Neuronal stem cell (in vitro differentiated cells): ENCODE measurements at regions not wholly inside any gene's neighbourhood (a gene's known extent, or its start where the extent isn't known, plus 50 kb on each side); places are given as distances from the start of the nearest gene placed in this dataset.
"Not testable (repeated sequence)": the region's sequence is repeated elsewhere in the genome, so short reads cannot be mapped to it uniquely, and the experiment has no call there.

Experiments used
- DNase-seq: peaks from one replicate; pipeline ENCODE4 v3.0.0-alpha.2; 2013; ENCODE audit warnings: low spot score
- H2AFZ ChIP-seq: one replicate; pipeline ENCODE4 v1.6.1; 2013; ENCODE audit warnings: mild to moderate bottlenecking, low read length, inconsistent platforms
- H2AK5ac ChIP-seq: 2 replicates; pipeline ENCODE4 v1.6.1; 2013; ENCODE audit warnings: low read depth, mild to moderate bottlenecking, inconsistent platforms, low read length, moderate library complexity, mixed read lengths
- H2BK120ac ChIP-seq: 2 replicates; pipeline ENCODE4 v1.6.1; 2013; ENCODE audit warnings: low read depth, mild to moderate bottlenecking, inconsistent platforms, low read length, moderate library complexity, mixed read lengths
- H2BK12ac ChIP-seq: one replicate; pipeline ENCODE4 v1.6.1; 2013; ENCODE audit warnings: low read length, inconsistent platforms
- H2BK15ac ChIP-seq: 2 replicates; pipeline ENCODE4 v1.6.1; 2013; ENCODE audit warnings: mild to moderate bottlenecking, low read length, inconsistent platforms, mixed read lengths
- H2BK5ac ChIP-seq: one replicate; pipeline ENCODE4 v1.6.1; 2013; ENCODE audit warnings: inconsistent platforms, mild to moderate bottlenecking, low read length, moderate library complexity
- H3K14ac ChIP-seq: one replicate; pipeline ENCODE4 v1.6.1; 2013; ENCODE audit warnings: low read length, inconsistent platforms
- H3K18ac ChIP-seq: 2 replicates; pipeline ENCODE4 v1.6.1; 2013; ENCODE audit warnings: low read length, inconsistent platforms
- H3K23ac ChIP-seq: 2 replicates; pipeline ENCODE4 v1.6.1; 2013; ENCODE audit warnings: low read depth, mild to moderate bottlenecking, mixed read lengths, low read length, inconsistent platforms; ENCODE audit not compliant: poor library complexity
- H3K27ac ChIP-seq: replicated peaks from 3 replicates; pipeline ENCODE4 v1.5.1; 2013; ENCODE audit warnings: low read length, inconsistent platforms
- H3K27me3 ChIP-seq, 3 experiments: 2 replicates each; pipeline ENCODE4 v1.6.1; 2013; ENCODE audit warnings: low read length in 3 of 3, mild to moderate bottlenecking in 2 of 3, inconsistent platforms in 1 of 3, low read depth in 1 of 3, mixed read lengths in 1 of 3, moderate library complexity in 1 of 3; ENCODE audit not compliant: control insufficient read depth in 3 of 3, insufficient read depth in 3 of 3
- H3K36me3 ChIP-seq, 2 donors: replicated peaks in 1 of 2; 2 replicates each; pipeline ENCODE4 v1.6.1; 2013; ENCODE audit warnings: low read length in 2 of 2; ENCODE audit not compliant: control insufficient read depth in 2 of 2, insufficient read depth in 2 of 2
- H3K4ac ChIP-seq: 2 replicates; pipeline ENCODE4 v1.6.1; 2013; ENCODE audit warnings: inconsistent platforms, mild to moderate bottlenecking, low read length, moderate library complexity
- H3K4me1 ChIP-seq, 2 donors: 1 replicate in 1 of 2; 2 replicates in 1 of 2; pipeline ENCODE4 v1.6.1; 2013; ENCODE audit warnings: low read length in 2 of 2, low read depth in 1 of 2; ENCODE audit not compliant: control insufficient read depth in 2 of 2, insufficient read depth in 1 of 2
- H3K4me2 ChIP-seq: one replicate; pipeline ENCODE4 v1.6.1; 2013; ENCODE audit warnings: mild to moderate bottlenecking, low read length, inconsistent platforms; ENCODE audit not compliant: insufficient read depth, poor library complexity, severe bottlenecking
- H3K4me3 ChIP-seq, 2 donors: 2 replicates each; pipeline ENCODE4 v1.5.1; 2013; ENCODE audit warnings: low read length in 2 of 2, mild to moderate bottlenecking in 2 of 2, inconsistent platforms in 1 of 2, moderate library complexity in 1 of 2
- H3K79me1 ChIP-seq: one replicate; pipeline ENCODE4 v1.6.1; 2013; ENCODE audit warnings: low read depth, mild to moderate bottlenecking, inconsistent platforms, low read length, moderate library complexity
- H3K9ac ChIP-seq: one replicate; pipeline ENCODE4 v1.6.1; 2013; ENCODE audit warnings: mild to moderate bottlenecking, low read depth, low read length, inconsistent platforms; ENCODE audit not compliant: poor library complexity
- H3K9me3 ChIP-seq, 2 donors: replicated peaks in 1 of 2; 2 replicates each; pipeline versions ENCODE3 to v1.6.1; 2013; ENCODE audit warnings: low read length in 2 of 2, mild to moderate bottlenecking in 2 of 2, inconsistent platforms in 1 of 2, low read depth in 1 of 2, mixed read lengths in 1 of 2, moderate library complexity in 1 of 2; ENCODE audit not compliant: control insufficient read depth in 2 of 2, insufficient read depth in 1 of 2
- H4K8ac ChIP-seq: one replicate; pipeline ENCODE4 v1.6.1; 2013; ENCODE audit warnings: low read depth, mild to moderate bottlenecking, inconsistent platforms, low read length, moderate library complexity
- H4K91ac ChIP-seq: one replicate; pipeline ENCODE4 v1.6.1; 2013; ENCODE audit warnings: low read length, low read depth, mild to moderate bottlenecking, inconsistent platforms; ENCODE audit not compliant: poor library complexity
- WGBS, 2 donors: extraction: QIAGEN DNeasy Blood & Tissue Kit; methylation state at CpG; one replicate each; pipeline ENCODE4 v1.1.7; 2013; ENCODE audit warnings: missing lambda C conversion rate in 2 of 2, mixed read lengths in 1 of 2; ENCODE audit not compliant: insufficient read length in 2 of 2, insufficient replicate concordance in 1 of 2; ENCODE audit errors: extremely low coverage in 2 of 2; 5-methylcytosine and 5-hydroxymethylcytosine counted together

DNA sequence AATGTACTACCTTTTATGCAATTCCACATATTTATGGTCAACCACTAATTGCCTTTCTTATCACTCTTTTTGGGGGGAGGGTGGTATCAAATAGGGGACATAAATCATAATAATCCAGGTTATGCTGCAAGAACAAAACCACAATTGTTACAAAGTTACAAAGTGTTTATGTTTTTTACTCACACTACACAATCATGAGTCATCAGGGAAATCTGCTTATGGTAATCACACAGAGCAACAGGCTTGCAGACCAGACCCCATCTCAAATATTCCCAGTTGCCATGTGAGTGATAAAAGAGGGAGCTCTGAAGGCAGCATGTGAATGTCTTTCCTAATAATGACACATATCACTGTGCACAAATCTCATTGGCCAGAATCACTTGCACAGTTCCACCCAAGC, 304.7 kb upstream of the TMEFF2 start:
- no peaks in the 10 kb centered on the region for H3K79me1 ChIP-seq
- H2BK120ac ChIP-seq, result no peak overlapping the region
- no peak overlapping the region for H3K14ac ChIP-seq
- H2BK12ac ChIP-seq, result no peak overlapping the region
- no peak overlapping the region for H3K9ac ChIP-seq
- H3K23ac ChIP-seq, result no peak overlapping the region
- H3K9me3 ChIP-seq, result no peaks in the 10 kb centered on the region
- no peak overlapping the region for H2BK5ac ChIP-seq
- no peak for DNase-seq
- no peak overlapping the region for H4K8ac ChIP-seq
- H2AK5ac ChIP-seq, result no peak overlapping the region
- no peak overlapping the region for H4K91ac ChIP-seq
- no peaks in the 10 kb centered on the region for H3K4me1 ChIP-seq
- H3K4me3 ChIP-seq, result no peak overlapping the region
- H3K36me3 ChIP-seq, result no peaks in the 10 kb centered on the region
- H3K4ac ChIP-seq, result no peak overlapping the region
- no peak overlapping the region for H2BK15ac ChIP-seq
- no peak overlapping the region for H3K18ac ChIP-seq
- H3K27me3 ChIP-seq, result no peaks in the 10 kb centered on the region
- H3K4me2 ChIP-seq, result no peak overlapping the region
- no peak overlapping the region for H3K27ac ChIP-seq
- no peak overlapping the region for H2AFZ ChIP-seq

DNA sequence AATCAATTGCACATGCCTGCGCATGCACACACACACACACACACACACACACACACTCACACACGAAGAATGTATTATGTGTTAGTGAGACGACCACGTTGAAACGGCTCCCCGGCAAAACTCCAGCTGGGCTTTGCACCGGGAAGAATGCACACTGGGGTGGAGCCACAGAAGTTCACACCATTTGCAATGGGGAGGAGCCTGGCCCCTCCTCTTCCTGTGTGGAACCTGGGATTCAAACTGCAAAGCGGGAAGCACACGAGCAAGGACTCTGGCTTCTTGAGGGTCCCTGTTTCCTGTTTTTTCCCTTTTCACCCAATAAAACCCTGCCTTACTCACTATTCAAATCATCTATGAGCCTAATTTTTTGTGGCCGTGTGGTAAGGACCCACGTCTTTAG, 304.0 kb upstream of the TMEFF2 start:
- no CpG with 5 or more reads among the region's 11 CpGs for WGBS, 2 donors
- Histone ChIP-seq H3K4ac (no peak overlapping the region), H3K79me1 (no peaks in the 10 kb centered on the region), H4K91ac (no peak overlapping the region), H3K27ac (no peak overlapping the region), H3K9me3 (no peaks in the 10 kb centered on the region), H2BK5ac (no peak overlapping the region), H2BK15ac (no peak overlapping the region), H3K14ac (peak overlapping the region; percentile 47), H3K23ac (no peak overlapping the region), H2AK5ac (no peak overlapping the region), H2BK120ac (no peak overlapping the region), H2AFZ (peak overlapping the region; percentile 68), H3K18ac (no peak overlapping the region), H3K4me1 (no peaks in the 10 kb centered on the region), H3K4me2 (no peak overlapping the region), H3K4me3 (no peak overlapping the region), H3K36me3 (no peaks in the 10 kb centered on the region), H3K9ac (no peak overlapping the region), H2BK12ac (no peak overlapping the region), H3K27me3 (no peaks in the 10 kb centered on the region), H4K8ac (no peak overlapping the region)
- no peak for DNase-seq

DNA sequence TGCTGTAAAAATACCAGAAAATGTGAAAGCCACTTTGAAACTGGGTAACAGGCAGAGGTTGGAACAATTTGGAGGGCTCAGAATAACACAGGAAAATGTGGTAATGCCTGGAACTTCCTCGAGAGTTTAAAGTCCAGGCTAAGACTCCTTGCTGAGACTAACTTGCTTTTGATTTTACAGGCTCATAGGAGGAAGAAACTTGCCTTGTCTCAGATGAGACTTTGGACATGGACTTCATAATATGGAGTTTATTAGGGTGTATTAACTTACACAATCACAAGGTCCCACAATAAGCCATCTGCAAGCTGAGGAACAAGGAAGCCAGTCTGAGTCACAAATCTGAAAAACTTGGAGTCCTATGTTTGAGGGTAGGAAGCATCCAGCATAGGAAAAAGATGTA, 293.4 kb upstream of the TMEFF2 start:
- not testable (repeated sequence) for H2BK120ac ChIP-seq, H3K9me3 ChIP-seq, H3K14ac ChIP-seq, H4K8ac ChIP-seq, DNase-seq, H3K79me1 ChIP-seq, H3K4me2 ChIP-seq, H2AK5ac ChIP-seq, H3K23ac ChIP-seq, H2BK15ac ChIP-seq, H2BK5ac ChIP-seq, H2BK12ac ChIP-seq, H3K36me3 ChIP-seq, H4K91ac ChIP-seq, H3K4me3 ChIP-seq, H3K4me1 ChIP-seq, H3K9ac ChIP-seq, H3K27ac ChIP-seq, H3K18ac ChIP-seq, H2AFZ ChIP-seq, H3K4ac ChIP-seq, H3K27me3 ChIP-seq
- WGBS, 2 donors, result no CpG with 5 or more reads among the region's 1 CpG

DNA sequence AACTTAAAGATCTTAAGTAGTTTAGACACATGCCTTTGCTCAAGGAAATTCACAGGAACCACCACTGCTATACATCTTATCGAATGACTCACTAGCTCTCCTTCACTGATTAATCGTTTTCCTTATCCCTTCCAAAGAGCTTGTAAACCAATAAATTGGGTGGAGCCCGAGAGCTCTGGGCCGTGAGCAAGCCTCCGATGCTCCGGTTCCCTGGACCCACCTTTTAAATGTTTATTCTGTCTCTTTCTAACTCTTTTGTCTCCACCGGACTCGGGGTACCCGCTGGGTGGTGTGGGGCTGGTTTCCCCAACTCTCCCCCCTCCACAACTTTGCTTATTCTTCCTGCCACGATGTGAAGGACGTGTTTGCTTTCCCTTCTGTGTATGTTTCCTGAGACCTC, 292.9 kb upstream of the TMEFF2 start:
- Histone ChIP-seq H3K4me1 (no peaks in the 10 kb centered on the region), H4K91ac (no peak overlapping the region), H2BK12ac (no peak overlapping the region), H3K9me3 (no peaks in the 10 kb centered on the region), H2BK5ac (no peak overlapping the region), H3K27me3 (no peaks in the 10 kb centered on the region), H3K4me3 (no peak overlapping the region), H3K14ac (no peak overlapping the region), H3K4ac (no peak overlapping the region), H3K27ac (no peak overlapping the region), H3K23ac (no peak overlapping the region), H3K36me3 (no peaks in the 10 kb centered on the region), H2BK15ac (no peak overlapping the region), H2AK5ac (no peak overlapping the region), H3K79me1 (no peaks in the 10 kb centered on the region), H3K4me2 (no peak overlapping the region), H3K9ac (no peak overlapping the region), H3K18ac (no peak overlapping the region), H2AFZ (no peak overlapping the region), H4K8ac (no peak overlapping the region), H2BK120ac (no peak overlapping the region)
- WGBS, 2 donors, result no CpG with 5 or more reads among the region's 11 CpGs
- DNase-seq, result no peak
